SK-N-SH (cell line): ENCODE measurements at regions not wholly inside any gene's neighbourhood (a gene's known extent, or its start where the extent isn't known, plus 50 kb on each side); places are given as distances from the start of the nearest gene placed in this dataset.

Experiments
- CTCF ChIA-PET: fragments of 300-600, 350-600 bp; formaldehyde crosslinking; extraction: SDS; loops from one replicate; lab custom pipeline; 2021; lab: Yijun Ruan, JAX
- POLR2A ChIA-PET: fragments of 350-600 bp; sonication (Branson Sonifier 250); formaldehyde crosslinking; extraction: SDS; loops from one replicate; lab custom pipeline; 2020; ENCODE audit warnings: antibody characterized with exemption, inconsistent platforms; lab: Yijun Ruan, JAX
- DNase-seq: peaks from one replicate; pipeline ENCODE4 v3.0.0; 2012
- H2AFZ ChIP-seq: fragments of 200-600 bp; sonication (generic); 2 replicates; pipeline ENCODE4 v1.8.1; 2016; ENCODE audit warnings: antibody characterized with exemption, mild to moderate bottlenecking, low read depth
- H3F3A ChIP-seq: fragments of 200-600 bp; sonication (generic); replicated peaks from 2 replicates; pipeline ENCODE3; 2016; ENCODE audit warnings: antibody characterized with exemption, mild to moderate bottlenecking; ENCODE audit not compliant: insufficient read depth
- H3K27ac ChIP-seq, 2 experiments: fragments of 200-500 bp in 1 of 2; fragments of 200-600 bp in 1 of 2; sonication (Bioruptor generic) in 1 of 2; sonication (generic), shearing (Covaris generic) in 1 of 2; 2 replicates each; pipeline versions ENCODE4 v1.5.1 to v1.6.1; 2014 to 2016; ENCODE audit warnings: low read depth in 2 of 2, inconsistent platforms in 1 of 2, low read length in 1 of 2, mild to moderate bottlenecking in 1 of 2, mixed read lengths in 1 of 2
- H3K27me3 ChIP-seq: fragments of 200-600 bp; sonication (generic), shearing (Covaris generic); 2 replicates; pipeline ENCODE4 v1.6.1; 2016; ENCODE audit warnings: mixed run types; ENCODE audit not compliant: insufficient read depth
- H3K36me3 ChIP-seq, 2 experiments: fragments of 200-500 bp in 1 of 2; fragments of 200-600 bp in 1 of 2; sonication (Bioruptor generic) in 1 of 2; sonication (generic) in 1 of 2; replicated peaks in 1 of 2; 2 replicates each; pipeline versions ENCODE3 to v1.5.1; 2014 to 2016; ENCODE audit warnings: low read length in 1 of 2, mild to moderate bottlenecking in 1 of 2; ENCODE audit not compliant: insufficient read depth in 2 of 2, control insufficient read depth in 1 of 2
- H3K4me1 ChIP-seq, 2 experiments: fragments of 200-500 bp in 1 of 2; fragments of 200-600 bp in 1 of 2; sonication (Bioruptor generic) in 1 of 2; sonication (generic), shearing (Covaris generic) in 1 of 2; 2 replicates each; pipeline versions ENCODE4 v1.5.1 to v1.6.1; 2014 to 2016; ENCODE audit warnings: low read depth in 1 of 2, low read length in 1 of 2, mixed run types in 1 of 2; ENCODE audit not compliant: insufficient read depth in 2 of 2, control insufficient read depth in 1 of 2
- H3K4me2 ChIP-seq: fragments of 200-600 bp; sonication (generic), shearing (Covaris generic); 2 replicates; pipeline ENCODE4 v1.6.1; 2017; ENCODE audit warnings: mixed run types
- H3K4me3 ChIP-seq, 2 experiments: fragments of 200-500 bp in 1 of 2; fragments of 200-600 bp in 1 of 2; sonication (Bioruptor generic) in 1 of 2; sonication (generic), shearing (Covaris generic) in 1 of 2; 2 replicates each; pipeline versions ENCODE4 v1.5.1 to v1.8.1; 2014 to 2016; ENCODE audit warnings: low read depth in 2 of 2, inconsistent platforms in 1 of 2, low read length in 1 of 2, mild to moderate bottlenecking in 1 of 2, mixed read lengths in 1 of 2, moderate library complexity in 1 of 2
- H3K79me2 ChIP-seq: fragments of 200-600 bp; sonication (generic); 2 replicates; pipeline ENCODE4 v1.8.1; 2017; ENCODE audit warnings: mild to moderate bottlenecking; ENCODE audit not compliant: insufficient read depth
- H3K9ac ChIP-seq: fragments of 200-600 bp; sonication (generic); 2 replicates; pipeline ENCODE4 v1.6.1; 2017; ENCODE audit warnings: mixed run types
- H3K9me2 ChIP-seq: fragments of 200-600 bp; sonication (generic); 2 replicates; pipeline ENCODE4 v1.6.1; 2017; ENCODE audit warnings: mixed run types
- H3K9me3 ChIP-seq: fragments of 200-600 bp; sonication (generic); 2 replicates; pipeline ENCODE4 v1.6.1; 2017; ENCODE audit warnings: mixed run types, mild to moderate bottlenecking, moderate library complexity
- H4K20me1 ChIP-seq: fragments of 200-600 bp; sonication (generic); 2 replicates; pipeline ENCODE4 v1.6.1; 2017; ENCODE audit warnings: mild to moderate bottlenecking, mixed run types; ENCODE audit not compliant: insufficient read depth
- FOXJ3 ChIP-seq: sonication (generic); formaldehyde crosslinking; IDR thresholded peaks from 2 replicates; pipeline ENCODE4 v1.5.1; 2020; ENCODE audit warnings: mild to moderate bottlenecking, missing genetic modification reagents
- FOXM1 ChIP-seq: IDR thresholded peaks from 2 replicates; pipeline ENCODE4 v1.4.0; 2012; ENCODE audit warnings: low read depth, mild to moderate bottlenecking
- GABPA ChIP-seq: IDR thresholded peaks from 2 replicates; pipeline ENCODE4 v1.4.0; 2012; ENCODE audit warnings: low read depth, mild to moderate bottlenecking
- GATA2 ChIP-seq: sonication (generic); formaldehyde crosslinking; IDR thresholded peaks from 2 replicates; pipeline ENCODE4 v1.5.0; 2020; ENCODE audit warnings: mild to moderate bottlenecking, missing genetic modification reagents
- MEF2A ChIP-seq: IDR thresholded peaks from 2 replicates; pipeline ENCODE4 v1.4.0; 2012; ENCODE audit warnings: low read depth, borderline replicate concordance
- MXI1 ChIP-seq: IDR thresholded peaks from 2 replicates; pipeline ENCODE4 v1.6.1; 2012; ENCODE audit warnings: mild to moderate bottlenecking, low read depth, low read length, improper control_type of control experiment
- NFIC ChIP-seq: IDR thresholded peaks from 2 replicates; pipeline ENCODE4 v1.4.0; 2012; ENCODE audit warnings: borderline replicate concordance
- POLR2AphosphoS5 ChIP-seq: IDR thresholded peaks from 2 replicates; pipeline ENCODE4 v1.6.1; 2012; ENCODE audit warnings: low read depth, low read length
- RAD21 ChIP-seq: IDR thresholded peaks from 2 replicates; pipeline ENCODE4 v1.6.1; 2012; ENCODE audit warnings: mild to moderate bottlenecking, low read length
- RFX5 ChIP-seq: IDR thresholded peaks from 2 replicates; pipeline ENCODE4 v1.6.1; 2012; ENCODE audit warnings: mild to moderate bottlenecking, improper control_type of control experiment, low read length
- SMC3 ChIP-seq: IDR thresholded peaks from 2 replicates; pipeline ENCODE4 v1.6.1; 2012; ENCODE audit warnings: low read depth, low read length, improper control_type of control experiment
- TAF1 ChIP-seq: IDR thresholded peaks from 2 replicates; pipeline ENCODE4 v1.6.1; 2012; ENCODE audit warnings: low read depth, mild to moderate bottlenecking, low read length, moderate library complexity, borderline replicate concordance
- TEAD4 ChIP-seq: IDR thresholded peaks from 2 replicates; pipeline ENCODE4 v1.4.0; 2012; ENCODE audit warnings: mild to moderate bottlenecking, borderline replicate concordance; ENCODE audit not compliant: insufficient read depth
- USF1 ChIP-seq: IDR thresholded peaks from 2 replicates; pipeline ENCODE4 v1.4.0; 2012; ENCODE audit warnings: low read depth, borderline replicate concordance
- ZBTB33 ChIP-seq: IDR thresholded peaks from 2 replicates; pipeline ENCODE4 v1.4.0; 2012; ENCODE audit warnings: low read depth, borderline replicate concordance
- WGBS: methylation state at CpG from one replicate; pipeline ENCODE4 v1.1.6; 2017; ENCODE audit warnings: low lambda C conversion rate; 5-methylcytosine and 5-hydroxymethylcytosine counted together
- TF ChIP-seq, protein P1 (sequence below): IDR thresholded peaks from 2 replicates; pipeline ENCODE4; 2012
- TF ChIP-seq, protein P2 (sequence below): fragments of 150-350 bp; IDR thresholded peaks from 2 replicates; pipeline ENCODE4 v1.6.1; 2016; ENCODE audit warnings: mild to moderate bottlenecking, low read depth, low read length

- Histone ChIP-seq H3K4me1 (no peaks in the 10 kb centered on the region), H3K9me2 (no peaks in the 10 kb centered on the region), H2AFZ (no peak overlapping the region), H3K4me2 (no peak overlapping the region), H3K79me2 (no peaks in the 10 kb centered on the region), H3K36me3 (no peaks in the 10 kb centered on the region), H3K4me3 (no peak overlapping the region), H3F3A (no peaks in the 10 kb centered on the region), H3K9me3 (no peaks in the 10 kb centered on the region), H4K20me1 (no peaks in the 10 kb centered on the region), H3K27ac (no peak overlapping the region), H3K27me3 (no peaks in the 10 kb centered on the region), H3K9ac (no peak overlapping the region)
- no peak for DNase-seq
- ChIA-PET POLR2A (no interaction called here), CTCF (no interaction called here)
- TF ChIP-seq, protein P1, sequence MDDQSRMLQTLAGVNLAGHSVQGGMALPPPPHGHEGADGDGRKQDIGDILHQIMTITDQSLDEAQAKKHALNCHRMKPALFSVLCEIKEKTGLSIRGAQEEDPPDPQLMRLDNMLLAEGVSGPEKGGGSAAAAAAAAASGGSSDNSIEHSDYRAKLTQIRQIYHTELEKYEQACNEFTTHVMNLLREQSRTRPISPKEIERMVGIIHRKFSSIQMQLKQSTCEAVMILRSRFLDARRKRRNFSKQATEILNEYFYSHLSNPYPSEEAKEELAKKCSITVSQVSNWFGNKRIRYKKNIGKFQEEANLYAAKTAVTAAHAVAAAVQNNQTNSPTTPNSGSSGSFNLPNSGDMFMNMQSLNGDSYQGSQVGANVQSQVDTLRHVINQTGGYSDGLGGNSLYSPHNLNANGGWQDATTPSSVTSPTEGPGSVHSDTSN, result no peak
- TF ChIP-seq NFIC, result no peak
- peak; percentile 14; the same call in 1 of the 2 replicates for TF ChIP-seq SMC3
- TF ChIP-seq RFX5, result no peak
- TF ChIP-seq POLR2AphosphoS5, result no peak
- no peak for TF ChIP-seq ZBTB33
- TF ChIP-seq, protein P2, sequence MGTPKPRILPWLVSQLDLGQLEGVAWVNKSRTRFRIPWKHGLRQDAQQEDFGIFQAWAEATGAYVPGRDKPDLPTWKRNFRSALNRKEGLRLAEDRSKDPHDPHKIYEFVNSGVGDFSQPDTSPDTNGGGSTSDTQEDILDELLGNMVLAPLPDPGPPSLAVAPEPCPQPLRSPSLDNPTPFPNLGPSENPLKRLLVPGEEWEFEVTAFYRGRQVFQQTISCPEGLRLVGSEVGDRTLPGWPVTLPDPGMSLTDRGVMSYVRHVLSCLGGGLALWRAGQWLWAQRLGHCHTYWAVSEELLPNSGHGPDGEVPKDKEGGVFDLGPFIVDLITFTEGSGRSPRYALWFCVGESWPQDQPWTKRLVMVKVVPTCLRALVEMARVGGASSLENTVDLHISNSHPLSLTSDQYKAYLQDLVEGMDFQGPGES, result no peak
- TF ChIP-seq GABPA, result no peak
- no peak for TF ChIP-seq GATA2 (CRISPR knock-in tag)
- TF ChIP-seq RAD21, result peak; percentile 48; the same call in 1 of the 2 replicates
- no peak for TF ChIP-seq USF1
- WGBS, result 5% methylated on average over 1 of the region's 1 CpG
Observed at GRCh38 chr10:105468759-105469158, 827.7 kb downstream of the SORCS3 start.

DNA sequence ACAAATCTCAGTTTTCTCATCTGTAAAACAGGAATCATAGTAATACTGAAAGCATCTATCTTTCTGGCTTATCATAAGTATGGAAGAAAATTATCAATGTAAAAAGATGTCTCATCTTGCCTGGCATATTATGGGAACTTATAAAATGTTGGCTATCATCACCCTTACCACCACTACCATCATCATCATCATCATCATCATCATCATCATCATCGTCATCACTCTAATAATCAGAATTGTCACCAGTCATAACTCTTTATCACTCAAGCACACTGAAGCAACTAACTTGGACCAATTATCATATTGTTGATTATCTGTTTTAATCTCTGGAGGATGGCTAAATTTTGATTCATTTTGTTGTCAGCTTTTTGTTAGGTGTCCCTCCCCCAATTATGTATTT is 825.4 kb downstream of the SORCS3 start:
- no peak overlapping the region for H3K4me3 ChIP-seq
- ChIA-PET POLR2A (no interaction called here), CTCF (interaction anchor here (1.1 kb wide), 1 partner anchor 403 kb away, joined by 3 read pairs; no protein-coding TSS in a partner anchor)
- TF ChIP-seq USF1 (no peak), TEAD4 (no peak), TAF1 (no peak), MEF2A (no peak), MXI1 (no peak), FOXJ3 (CRISPR knock-in tag) (no peak), SMC3 (no peak), RAD21 (no peak), FOXM1 (no peak)
- TF ChIP-seq, protein P2, result no peak
- TF ChIP-seq, protein P1, result no peak

More for the DNA sequence above, 825.4 kb downstream of the SORCS3 start:
- Histone ChIP-seq H3K4me1 (no peaks in the 10 kb centered on the region), H4K20me1 (no peaks in the 10 kb centered on the region), H3F3A (no peaks in the 10 kb centered on the region), H3K27ac (no peak overlapping the region), H3K9me2 (no peaks in the 10 kb centered on the region), H3K79me2 (no peaks in the 10 kb centered on the region), H3K9ac (no peak overlapping the region), H3K4me2 (no peak overlapping the region), H3K27me3 (no peaks in the 10 kb centered on the region), H3K36me3 (no peaks in the 10 kb centered on the region), H2AFZ (no peak overlapping the region), H3K9me3 (no peaks in the 10 kb centered on the region)
- DNase-seq, result no peak
- 58% methylated on average over 1 of the region's 1 CpG for WGBS
